Activated CD4-positive, alpha-beta T cell treated with anti-CD3 and anti-CD28 coated beads for 36 hours (primary cell): ENCODE measurements at regions not wholly inside any gene's neighbourhood (a gene's known extent, or its start where the extent isn't known, plus 50 kb on each side); places are given as distances from the start of the nearest gene placed in this dataset.

Experiments
- ATAC-seq: fragments of 200-7000 bp; cut with Tn5 transposase; one replicate; pipeline ENCODE4 v1.10.0; 2021; ENCODE audit warnings: mild to moderate bottlenecking, moderate library complexity
- CTCF ChIA-PET: fragments of 350-600 bp; sonication (Branson Sonifier 250); formaldehyde crosslinking; loops from one replicate; lab custom pipeline; 2021; ENCODE audit warnings: antibody characterized with exemption; lab: Charles Lee
- POLR2A ChIA-PET: fragments of 350-600 bp; sonication (Branson Sonifier 250); formaldehyde crosslinking; loops from one replicate; lab custom pipeline; 2021; ENCODE audit warnings: antibody characterized with exemption, inconsistent platforms; lab: Charles Lee
- DNase-seq: peaks from one replicate; pipeline ENCODE4 v3.0.0-alpha.2; 2020
- H3K27ac Mint-ChIP-seq: one replicate; pipeline ENCODE4 v1.8.0; 2021; ENCODE audit warnings: mixed read lengths
- H3K27me3 Mint-ChIP-seq: one replicate; pipeline ENCODE4 v1.8.0; 2021; ENCODE audit warnings: mixed read lengths
- H3K36me3 Mint-ChIP-seq: one replicate; pipeline ENCODE4 v1.8.0; 2021; ENCODE audit warnings: low read depth, mixed read lengths
- H3K4me1 Mint-ChIP-seq: one replicate; pipeline ENCODE4 v1.8.0; 2021; ENCODE audit warnings: mixed read lengths
- H3K4me3 Mint-ChIP-seq: one replicate; pipeline ENCODE4 v1.8.0; 2021; ENCODE audit warnings: mild to moderate bottlenecking, moderate library complexity, mixed read lengths
- H3K9me3 Mint-ChIP-seq: one replicate; pipeline ENCODE4 v1.8.0; 2021; ENCODE audit warnings: low read depth, mixed read lengths
- intact Hi-C, 2 experiments: fragments of 100-400 bp; cut with DNase I in 1 of 2; cut with micrococcal nuclease in 1 of 2; formaldehyde crosslinking; loops; one replicate each; pipeline versions ENCODE4 v1.14.2 to v1.15.1; 2022 to 2024; cut with DNase I, micrococcal nuclease

GRCh38 chr10:85213493-85213892 is 885.1 kb downstream of the CCSER2 start:
- Mint-ChIP-seq H3K27me3 (peaks cover 5% of the 10 kb centered on the region), H3K4me3 (no peak overlapping the region), H3K36me3 (no peaks in the 10 kb centered on the region), H3K4me1 (no peaks in the 10 kb centered on the region), H3K9me3 (no peaks in the 10 kb centered on the region), H3K27ac (no peak overlapping the region)
- no peak for ATAC-seq
- CTCF ChIA-PET: no interaction called here
- intact Hi-C loops: no loop called here
- DNase-seq: no peak
- POLR2A ChIA-PET: no interaction called here

- ChIA-PET CTCF (no interaction called here), POLR2A (no interaction called here)
- ATAC-seq: no peak
- no peaks in the 10 kb centered on the region for H3K27me3 Mint-ChIP-seq
- H3K4me3 Mint-ChIP-seq: no peak overlapping the region
- H3K36me3 Mint-ChIP-seq: no peaks in the 10 kb centered on the region
- H3K27ac Mint-ChIP-seq: no peak overlapping the region
- intact Hi-C loops: no loop called here
- no peaks in the 10 kb centered on the region for H3K9me3 Mint-ChIP-seq
- no peak for DNase-seq
- no peaks in the 10 kb centered on the region for H3K4me1 Mint-ChIP-seq
These were observed 893.9 kb downstream of the CCSER2 start for GRCh38 chr10:85222300-85222699.

GRCh38 chr10:85224366-85224940 is 896.1 kb downstream of the CCSER2 start:
- ATAC-seq (no peak), DNase-seq (no peak)
- Mint-ChIP-seq H3K4me3 (no peak overlapping the region), H3K36me3 (no peaks in the 10 kb centered on the region), H3K27ac (no peak overlapping the region), H3K27me3 (no peaks in the 10 kb centered on the region), H3K9me3 (no peaks in the 10 kb centered on the region), H3K4me1 (no peaks in the 10 kb centered on the region)
- intact Hi-C loops: no loop called here
- ChIA-PET POLR2A (no interaction called here), CTCF (no interaction called here)

- Mint-ChIP-seq H3K4me3 (no peak overlapping the region), H3K36me3 (no peaks in the 10 kb centered on the region), H3K9me3 (no peaks in the 10 kb centered on the region), H3K4me1 (no peaks in the 10 kb centered on the region), H3K27ac (no peak overlapping the region), H3K27me3 (no peaks in the 10 kb centered on the region)
- DNase-seq (no peak), ATAC-seq (no peak)
- ChIA-PET CTCF (no interaction called here), POLR2A (no interaction called here)
- intact Hi-C loops: no loop called here
These were observed 896.9 kb downstream of the CCSER2 start for GRCh38 chr10:85225311-85225710.

GRCh38 chr10:85226596-85226995 is 898.2 kb downstream of the CCSER2 start:
- Mint-ChIP-seq H3K4me1 (no peaks in the 10 kb centered on the region), H3K9me3 (no peaks in the 10 kb centered on the region), H3K27me3 (no peaks in the 10 kb centered on the region), H3K27ac (no peak overlapping the region), H3K4me3 (no peak overlapping the region), H3K36me3 (no peaks in the 10 kb centered on the region)
- ChIA-PET POLR2A (no interaction called here), CTCF (interaction anchor here (0.5 to 0.8 kb wide), 2 partner anchors 12 to 38 kb away, joined by 4 read pairs; no protein-coding TSS in a partner anchor)
- intact Hi-C loops: no loop called here
- ATAC-seq (no peak), DNase-seq (no peak)

- Mint-ChIP-seq H3K36me3 (no peaks in the 10 kb centered on the region), H3K27ac (no peak overlapping the region), H3K9me3 (no peaks in the 10 kb centered on the region), H3K4me1 (no peaks in the 10 kb centered on the region), H3K27me3 (no peaks in the 10 kb centered on the region), H3K4me3 (no peak overlapping the region)
- ATAC-seq (no peak), DNase-seq (no peak)
- intact Hi-C loops: no loop called here
- ChIA-PET POLR2A (no interaction called here), CTCF (no interaction called here)
These were observed 900.3 kb downstream of the CCSER2 start for GRCh38 chr10:85228726-85229125.

- POLR2A ChIA-PET: no interaction called here
- Mint-ChIP-seq H3K4me1 (no peaks in the 10 kb centered on the region), H3K4me3 (no peak overlapping the region), H3K27me3 (no peaks in the 10 kb centered on the region), H3K27ac (no peak overlapping the region), H3K36me3 (no peaks in the 10 kb centered on the region), H3K9me3 (no peaks in the 10 kb centered on the region)
- CTCF ChIA-PET: no interaction called here
- intact Hi-C loops: no loop called here
- DNase-seq: no peak
- ATAC-seq: no peak
These were observed 903.3 kb downstream of the CCSER2 start for GRCh38 chr10:85231534-85232270.

GRCh38 chr10:85235258-85235657 is 906.9 kb downstream of the CCSER2 start:
- Mint-ChIP-seq H3K27ac (no peak overlapping the region), H3K27me3 (no peaks in the 10 kb centered on the region), H3K4me3 (no peak overlapping the region), H3K36me3 (no peaks in the 10 kb centered on the region), H3K4me1 (no peaks in the 10 kb centered on the region), H3K9me3 (no peaks in the 10 kb centered on the region)
- POLR2A ChIA-PET: no interaction called here
- no peak for ATAC-seq
- intact Hi-C loops: no loop called here
- CTCF ChIA-PET: no interaction called here
- no peak for DNase-seq

- no peak overlapping the region for H3K4me3 Mint-ChIP-seq
- ATAC-seq (no peak), DNase-seq (no peak)
- H3K27ac Mint-ChIP-seq: no peak overlapping the region
- no peaks in the 10 kb centered on the region for H3K36me3 Mint-ChIP-seq
- H3K9me3 Mint-ChIP-seq: no peaks in the 10 kb centered on the region
- intact Hi-C loops: no loop called here
- no peaks in the 10 kb centered on the region for H3K4me1 Mint-ChIP-seq
- POLR2A ChIA-PET: no interaction called here
- CTCF ChIA-PET: no interaction called here
- H3K27me3 Mint-ChIP-seq: no peaks in the 10 kb centered on the region
These were observed 910.3 kb downstream of the CCSER2 start for GRCh38 chr10:85238676-85239075.

- no peaks in the 10 kb centered on the region for H3K4me1 Mint-ChIP-seq
- no peak for ATAC-seq
- POLR2A ChIA-PET: no interaction called here
- no peaks in the 10 kb centered on the region for H3K27me3 Mint-ChIP-seq
- no peaks in the 10 kb centered on the region for H3K9me3 Mint-ChIP-seq
- intact Hi-C loops: no loop called here
- H3K4me3 Mint-ChIP-seq: no peak overlapping the region
- no peak for DNase-seq
- CTCF ChIA-PET: no interaction called here
- no peaks in the 10 kb centered on the region for H3K36me3 Mint-ChIP-seq
- H3K27ac Mint-ChIP-seq: no peak overlapping the region
These were observed 921.9 kb downstream of the CCSER2 start for GRCh38 chr10:85250304-85250703.

- H3K9me3 Mint-ChIP-seq: no peaks in the 10 kb centered on the region
- H3K4me3 Mint-ChIP-seq: no peak overlapping the region
- intact Hi-C loops: no loop called here
- DNase-seq (no peak), ATAC-seq (no peak)
- H3K4me1 Mint-ChIP-seq: no peaks in the 10 kb centered on the region
- POLR2A ChIA-PET: no interaction called here
- CTCF ChIA-PET: no interaction called here
- H3K27ac Mint-ChIP-seq: no peak overlapping the region
- peaks cover 4% of the 10 kb centered on the region for H3K27me3 Mint-ChIP-seq
- H3K36me3 Mint-ChIP-seq: no peaks in the 10 kb centered on the region
These were observed 928.1 kb downstream of the CCSER2 start for GRCh38 chr10:85256481-85256880.

- POLR2A ChIA-PET: no interaction called here
- Mint-ChIP-seq H3K27me3 (peaks cover 4% of the 10 kb centered on the region), H3K4me1 (no peaks in the 10 kb centered on the region), H3K27ac (no peak overlapping the region), H3K9me3 (no peaks in the 10 kb centered on the region), H3K36me3 (no peaks in the 10 kb centered on the region), H3K4me3 (no peak overlapping the region)
- intact Hi-C loops: no loop called here
- CTCF ChIA-PET: interaction anchor here (0.6 kb wide), 1 partner anchor 121 kb away, joined by 3 read pairs; no protein-coding TSS in a partner anchor
- no peak for ATAC-seq
- DNase-seq: no peak
These were observed 931.5 kb downstream of the CCSER2 start for GRCh38 chr10:85259908-85260307.
